ENCODE measurements at regions not wholly inside any gene's neighbourhood (a gene's known extent, or its start where the extent isn't known, plus 50 kb on each side); places are given as distances from the start of the nearest gene placed in this dataset.

- DNase-seq = no peak
Observed at GRCh38 chr1:5711956-5712645, 280.1 kb downstream of the NPHP4 start.

GRCh38 chr1:5711079-5711478 lies 281.1 kb downstream of the NPHP4 start:
- no peak for DNase-seq

GRCh38 chr1:5709976-5710375 lies 282.2 kb downstream of the NPHP4 start:
- DNase-seq = no peak

- DNase-seq = no peak
Observed at GRCh38 chr1:5709461-5709975, 282.7 kb downstream of the NPHP4 start.

- DNase-seq = no peak
Observed at GRCh38 chr1:5708346-5709245, 283.6 kb downstream of the NPHP4 start.

- DNase-seq = no peak
Observed at GRCh38 chr1:5707566-5708345, 284.5 kb downstream of the NPHP4 start.

GRCh38 chr1:5706239-5706638 lies 286.0 kb downstream of the NPHP4 start:
- DNase-seq = no peak

GRCh38 chr1:5705751-5706150 lies 286.5 kb downstream of the NPHP4 start:
- no peak for DNase-seq

GRCh38 chr1:5704561-5705514 lies 287.4 kb downstream of the NPHP4 start:
- DNase-seq = no peak

GRCh38 chr1:5701642-5702041 lies 290.6 kb downstream of the NPHP4 start:
- no peak for DNase-seq

- DNase-seq = no peak
Observed at GRCh38 chr1:5693568-5693967, 298.7 kb downstream of the NPHP4 start.

GRCh38 chr1:5692664-5693063 lies 299.6 kb downstream of the NPHP4 start:
- DNase-seq = no peak

- DNase-seq = no peak
Observed at GRCh38 chr1:5691795-5692509, 300.3 kb downstream of the NPHP4 start.

GRCh38 chr1:5690898-5691297 lies 301.3 kb downstream of the NPHP4 start:
- DNase-seq = no peak

GRCh38 chr1:5690291-5690690 lies 301.9 kb downstream of the NPHP4 start:
- DNase-seq = no peak

- no peak for DNase-seq
Observed at GRCh38 chr1:5688081-5689077, 303.8 kb downstream of the NPHP4 start.

- DNase-seq = no peak
Observed at GRCh38 chr1:5686925-5687706, 305.1 kb downstream of the NPHP4 start.

- no peak for DNase-seq
Observed at GRCh38 chr1:5686195-5686594, 306.0 kb downstream of the NPHP4 start.

GRCh38 chr1:5685446-5686040 lies 306.7 kb downstream of the NPHP4 start:
- no peak for DNase-seq

Data from inflammatory macrophage treated with lipopolysaccharide for 1 hour (primary cell).